GM18951 (cell line): ENCODE measurements at regions not wholly inside any gene's neighbourhood (a gene's known extent, or its start where the extent isn't known, plus 50 kb on each side); places are given as distances from the start of the nearest gene placed in this dataset.
"Not testable (repeated sequence)": the region's sequence is repeated elsewhere in the genome, so short reads cannot be mapped to it uniquely, and the experiment has no call there.

Experiments
- POLR2A ChIP-seq: IDR thresholded peaks from 4 replicates; pipeline ENCODE4 v1.6.1; 2011; ENCODE audit warnings: mild to moderate bottlenecking; ENCODE audit not compliant: insufficient read length, insufficient read depth; ENCODE audit errors: extremely low read depth
- in situ Hi-C: fragments of 300-500 bp; cut with MboI; formaldehyde crosslinking; loops from one replicate; pipeline ENCODE4 v1.12.0; 2022; ENCODE audit warnings: low sequenced_read_pairs, mixed read lengths, inconsistent platforms; ENCODE audit not compliant: unreplicated experiment

DNA sequence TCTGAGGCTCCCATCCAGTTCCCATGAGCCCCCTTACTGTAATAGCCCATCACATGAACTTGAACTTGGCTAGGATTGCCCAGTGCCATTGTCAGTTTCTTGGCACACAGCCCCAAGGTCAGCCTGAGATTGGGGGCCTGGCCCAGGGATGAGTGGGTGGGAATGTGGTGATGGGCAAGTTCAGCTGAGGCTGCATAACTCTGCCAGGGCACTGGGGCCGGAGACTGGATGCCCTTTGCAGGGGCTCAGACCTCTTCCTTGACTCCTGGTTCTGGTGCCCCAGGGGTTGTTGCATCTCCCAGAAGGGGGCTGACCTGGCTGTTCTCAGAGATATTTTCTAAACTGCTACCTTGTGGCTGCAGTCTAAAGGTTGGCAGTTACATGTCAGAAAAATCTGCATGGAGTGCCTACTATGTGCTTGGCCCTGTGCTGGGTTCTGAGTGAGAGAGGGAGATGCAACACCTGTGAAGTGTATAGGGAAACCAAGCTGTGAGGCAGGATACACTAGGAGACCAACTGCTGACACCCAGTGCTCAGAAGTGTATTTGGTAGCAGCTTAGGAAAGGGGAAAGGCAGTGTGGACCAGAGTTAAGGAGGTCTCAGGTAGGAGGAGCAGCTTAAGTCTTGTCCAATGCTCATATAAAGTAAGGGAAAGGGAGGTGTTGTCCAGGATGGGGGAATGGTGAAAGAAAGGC, 74.8 kb upstream of the PRR23C start:
- no peak for TF ChIP-seq POLR2A
- in situ Hi-C loops = loop anchor here (25.0 kb wide), 1 partner anchor 193 kb away; no protein-coding TSS in a partner anchor

DNA sequence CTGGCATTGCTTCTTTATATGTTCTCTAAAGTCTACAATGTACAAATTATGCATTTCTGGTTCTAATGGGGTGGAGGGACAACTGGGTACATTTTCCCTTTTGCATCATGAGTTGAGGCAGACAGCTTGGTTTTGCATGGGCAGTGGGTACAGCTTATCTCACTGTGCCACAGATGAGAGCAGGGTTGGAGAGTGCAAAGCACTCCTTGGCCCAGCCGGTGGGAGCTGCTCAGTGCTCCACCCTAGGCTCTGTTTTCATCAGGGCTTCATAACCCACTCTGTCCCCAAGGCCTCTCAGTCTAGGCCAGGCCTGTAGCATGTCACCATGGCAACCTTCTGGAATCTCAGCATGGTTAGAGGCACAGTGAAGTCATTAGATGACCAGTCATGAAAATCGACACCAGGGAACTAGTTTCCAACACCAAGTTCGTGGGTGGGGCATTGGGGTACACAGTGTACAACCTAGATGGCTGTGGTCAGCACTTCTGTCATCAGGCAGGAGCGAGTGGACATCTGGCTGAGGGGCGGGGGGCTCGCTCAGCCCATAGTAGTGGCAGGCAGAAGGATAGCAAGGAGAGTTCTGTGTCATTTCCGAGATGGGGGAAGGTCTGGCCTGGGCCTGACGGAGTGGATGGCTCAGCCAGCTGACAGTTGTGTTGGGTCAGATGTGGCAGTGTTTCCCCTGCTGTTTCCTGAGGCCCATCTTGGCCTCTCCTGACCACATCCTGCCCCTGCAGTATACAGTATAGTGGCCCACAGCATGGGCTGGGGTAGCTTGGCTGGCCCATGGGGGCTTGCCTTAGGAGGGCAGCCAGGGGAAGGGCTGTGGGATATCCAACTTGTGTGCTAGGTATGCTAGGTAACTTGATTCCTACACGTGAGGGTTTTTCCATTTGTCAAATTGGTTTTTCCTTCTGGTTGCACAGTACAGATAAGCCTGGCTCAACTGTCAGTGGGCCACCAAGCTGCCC, 75.7 kb upstream of the PRR23C start:
- in situ Hi-C loops = loop anchor here (25.0 kb wide), 1 partner anchor 192 kb away; no protein-coding TSS in a partner anchor
- TF ChIP-seq POLR2A = no peak

DNA sequence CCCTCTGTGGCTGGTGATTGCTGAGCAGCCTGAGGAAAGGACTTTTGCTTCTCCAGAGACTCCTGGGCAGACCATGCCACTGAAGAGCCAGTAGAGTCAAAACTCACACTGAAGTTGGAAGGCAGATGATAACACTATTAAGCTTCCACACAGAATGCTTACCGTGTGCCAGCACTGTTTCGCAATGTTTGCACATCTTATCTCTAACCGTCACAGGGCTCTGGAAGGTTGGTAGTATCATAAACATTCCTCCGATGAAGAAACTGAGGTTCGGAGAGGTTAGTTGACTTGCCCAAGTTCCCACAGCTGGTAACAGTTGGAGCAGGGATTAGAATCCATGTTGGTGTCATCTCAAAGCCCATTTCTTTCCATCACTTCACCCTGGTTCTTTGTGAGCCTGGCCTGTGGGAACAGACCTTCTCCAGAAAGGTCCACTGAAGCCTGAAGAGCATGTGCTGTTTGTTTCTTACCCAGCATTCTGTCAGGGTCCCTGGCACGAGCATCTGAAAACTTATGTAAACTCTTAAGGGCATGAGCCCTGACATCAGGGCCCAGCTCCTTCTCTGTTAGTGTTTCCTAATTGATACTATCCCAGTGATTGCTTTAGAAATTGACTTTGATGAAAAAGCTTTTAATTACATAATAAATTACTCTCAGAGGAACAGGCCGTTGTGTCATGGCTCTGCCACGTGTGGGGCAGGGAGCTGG, 77.0 kb upstream of the PRR23C start:
- no peak for TF ChIP-seq POLR2A
- in situ Hi-C loops = loop anchor here (25.0 kb wide), 1 partner anchor 191 kb away; no protein-coding TSS in a partner anchor

- in situ Hi-C loops = loop anchor here (25.0 kb wide), 1 partner anchor 190 kb away; no protein-coding TSS in a partner anchor
- no peak for TF ChIP-seq POLR2A
These were observed 77.5 kb upstream of the PRR23C start for GRCh38 chr3:139122221-139122581.

GRCh38 chr3:139122612-139123011, 77.9 kb upstream of the PRR23C start:
- in situ Hi-C loops = loop anchor here (25.0 kb wide), 1 partner anchor 190 kb away; no protein-coding TSS in a partner anchor
- no peak for TF ChIP-seq POLR2A

DNA sequence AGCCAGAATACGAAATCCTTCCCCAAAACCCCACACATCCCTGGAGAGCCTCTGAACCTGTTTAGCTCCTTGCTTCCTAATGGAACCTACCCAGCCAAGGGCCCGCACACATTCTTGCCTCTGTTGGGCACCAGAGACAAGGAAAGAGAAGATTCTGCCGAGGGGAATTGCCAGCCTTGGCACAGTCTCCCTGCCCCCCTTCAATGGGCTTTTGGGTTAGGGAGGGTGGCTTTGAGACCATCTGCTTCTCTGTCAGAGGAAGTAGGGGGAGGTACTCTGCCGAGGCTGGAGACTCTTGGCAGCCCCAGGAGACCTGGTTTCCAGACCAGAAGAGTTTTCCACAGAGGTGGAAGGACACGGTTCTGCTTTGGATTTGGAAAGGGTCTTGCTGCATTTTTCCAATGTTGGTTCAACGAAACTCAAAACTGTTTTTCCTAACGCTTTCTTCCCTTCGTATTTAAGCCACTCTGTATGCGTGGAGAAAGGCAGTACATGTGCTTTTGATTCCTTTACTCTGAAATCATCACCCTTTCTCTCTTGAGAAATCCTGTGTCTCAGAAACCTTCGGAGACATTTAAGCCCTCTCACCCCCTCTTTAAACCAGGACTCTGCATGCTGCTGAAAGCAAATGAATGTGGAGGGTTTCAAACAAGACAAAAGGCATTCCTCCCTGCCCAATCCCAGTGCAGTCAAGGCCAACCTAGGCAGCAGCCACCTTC, 78.8 kb upstream of the PRR23C start:
- in situ Hi-C loops = loop anchor here (25.0 kb wide), 1 partner anchor 189 kb away; no protein-coding TSS in a partner anchor

DNA sequence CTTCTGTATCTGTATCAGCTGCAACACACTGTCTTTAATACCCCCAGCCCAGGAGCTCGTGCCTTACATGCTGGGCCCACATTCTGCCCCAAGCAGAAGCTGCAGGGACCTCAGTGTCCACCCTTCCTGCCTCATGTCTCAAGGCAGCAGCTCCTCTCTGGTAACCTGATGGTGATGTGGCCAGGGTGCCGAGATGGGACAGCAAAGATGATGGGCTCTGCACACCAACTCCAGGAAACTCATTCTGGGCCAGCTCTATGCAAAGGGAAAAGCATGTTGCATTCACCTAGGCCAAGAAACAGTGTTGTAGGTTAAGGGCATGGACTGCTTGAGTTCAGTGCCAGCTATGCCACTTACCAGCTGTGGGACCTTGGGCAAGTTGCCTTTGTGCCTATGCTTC, 79.5 kb upstream of the PRR23C start:
- in situ Hi-C loops = loop anchor here (25.0 kb wide), 1 partner anchor 188 kb away; no protein-coding TSS in a partner anchor
- TF ChIP-seq POLR2A = no peak

More for the DNA sequence above, 78.8 kb upstream of the PRR23C start:
- no peak for TF ChIP-seq POLR2A

GRCh38 chr3:139127101-139127500, 82.4 kb upstream of the PRR23C start:
- in situ Hi-C loops = no loop called here
- no peak for TF ChIP-seq POLR2A

DNA sequence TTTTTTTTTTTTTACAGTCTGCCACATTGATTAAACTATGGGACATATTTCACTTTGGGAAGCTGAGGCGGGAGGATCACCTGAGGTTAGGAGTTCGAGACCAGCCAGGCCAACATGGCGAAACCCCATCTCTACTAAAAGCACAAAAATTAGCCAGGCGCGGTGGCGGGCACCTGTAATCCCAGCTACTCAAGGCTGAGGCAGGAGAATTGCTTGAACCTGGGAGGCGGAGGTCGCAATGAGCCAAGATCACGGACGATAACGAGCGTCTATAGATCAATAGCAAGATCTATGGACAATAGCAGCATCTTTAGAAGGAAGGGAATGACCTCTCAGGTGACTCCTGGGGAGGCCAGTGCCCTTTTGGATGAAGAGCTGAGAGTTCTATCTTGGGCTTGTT, 82.9 kb upstream of the PRR23C start:
- in situ Hi-C loops = not testable (repeated sequence)

- TF ChIP-seq POLR2A = no peak
- in situ Hi-C loops = no loop called here
These were observed 84.1 kb upstream of the PRR23C start for GRCh38 chr3:139128803-139129202.

DNA sequence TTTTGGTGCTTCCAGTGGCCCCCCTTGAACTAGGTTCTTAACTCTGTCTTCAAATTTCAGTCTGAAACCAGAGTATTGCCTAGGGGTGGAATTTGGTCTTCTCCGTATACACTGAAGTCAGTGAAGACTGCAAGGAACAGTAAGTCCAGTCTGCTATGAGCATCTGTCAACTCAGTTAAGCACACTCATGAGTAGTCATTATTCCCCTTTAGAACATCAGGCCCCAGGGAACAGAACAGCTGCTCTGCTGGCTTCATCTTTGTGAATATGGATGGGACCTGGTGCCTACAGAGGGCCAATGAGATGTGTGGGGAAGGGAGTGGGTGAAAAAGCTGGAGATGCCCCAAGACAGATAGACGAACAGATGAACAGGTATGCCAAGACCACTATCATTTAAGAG, 85.2 kb upstream of the PRR23C start:
- no peak for TF ChIP-seq POLR2A
- in situ Hi-C loops = no loop called here

DNA sequence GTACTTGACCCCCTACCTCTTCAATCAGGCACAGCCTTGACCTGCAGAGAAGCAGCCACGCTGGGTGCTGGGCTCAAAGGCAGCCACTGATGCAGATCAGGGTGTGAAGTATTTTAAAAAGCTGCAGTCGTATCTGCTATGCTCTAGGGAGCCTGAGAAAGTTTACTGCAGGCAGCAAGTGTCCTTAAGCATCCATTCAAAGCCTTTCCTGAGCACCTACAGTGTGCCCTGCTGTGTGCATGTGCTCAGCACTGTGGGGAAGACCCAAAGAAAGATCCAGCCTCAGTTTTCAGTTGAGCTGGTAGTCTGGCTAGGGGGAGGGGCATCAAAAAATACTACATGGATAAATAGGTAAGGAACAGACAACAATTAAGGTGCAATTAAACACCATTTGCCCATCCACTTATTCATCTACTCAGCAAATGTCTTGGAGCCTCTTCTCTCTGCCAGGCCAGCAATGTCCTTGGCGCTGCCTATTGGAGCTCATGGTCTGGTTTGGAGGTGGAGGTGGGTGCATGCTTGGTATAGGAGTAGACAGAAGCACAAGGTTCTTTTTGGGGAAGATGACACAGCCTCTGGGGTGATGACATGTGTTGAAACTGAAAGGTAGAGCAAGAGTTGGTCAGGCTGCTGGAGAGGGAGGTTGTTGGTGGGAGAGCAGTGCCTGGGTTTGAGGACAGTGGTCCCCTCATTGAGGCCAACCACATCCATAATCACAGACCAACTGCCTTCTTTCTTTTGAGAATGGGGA, 85.9 kb upstream of the PRR23C start:
- in situ Hi-C loops = no loop called here
- no peak for TF ChIP-seq POLR2A
